SKM-1 treated with dmso at 0.1 percent for 144 hours (cell line): ENCODE measurements at regions not wholly inside any gene's neighbourhood (a gene's known extent, or its start where the extent isn't known, plus 50 kb on each side); places are given as distances from the start of the nearest gene placed in this dataset.

Source experiments
- DNase-seq: peaks from one replicate; lab custom pipeline; 2025; ENCODE audit not compliant: unreplicated experiment; lab: John Stamatoyannopoulos, UW

- DNase-seq, result no peak
These were observed 129.1 kb downstream of the ERMARD start for GRCh38 chr6:169880516-169880915.

GRCh38 chr6:169869301-169869700, 117.9 kb downstream of the ERMARD start:
- no peak for DNase-seq

- no peak for DNase-seq
These were observed 117.0 kb downstream of the ERMARD start for GRCh38 chr6:169868458-169868857.

GRCh38 chr6:169867751-169868191, 116.3 kb downstream of the ERMARD start:
- DNase-seq, result no peak

- no peak for DNase-seq
These were observed 115.5 kb downstream of the ERMARD start for GRCh38 chr6:169866668-169867521.

GRCh38 chr6:169866140-169866534, 114.7 kb downstream of the ERMARD start:
- no peak for DNase-seq

- DNase-seq, result no peak
These were observed 114.1 kb downstream of the ERMARD start for GRCh38 chr6:169865346-169866139.

- DNase-seq, result no peak
These were observed 113.0 kb downstream of the ERMARD start for GRCh38 chr6:169864148-169865020.

GRCh38 chr6:169863710-169864109, 112.3 kb downstream of the ERMARD start:
- DNase-seq, result no peak

- DNase-seq, result no peak
These were observed 111.6 kb downstream of the ERMARD start for GRCh38 chr6:169862892-169863525.

- DNase-seq, result no peak
These were observed 110.8 kb downstream of the ERMARD start for GRCh38 chr6:169862043-169862891.

GRCh38 chr6:169861431-169862042, 110.1 kb downstream of the ERMARD start:
- no peak for DNase-seq

GRCh38 chr6:169859978-169860703, 108.7 kb downstream of the ERMARD start:
- no peak for DNase-seq

GRCh38 chr6:169859401-169859977, 108.1 kb downstream of the ERMARD start:
- DNase-seq, result no peak

- DNase-seq, result no peak
These were observed 107.5 kb downstream of the ERMARD start for GRCh38 chr6:169858935-169859351.

GRCh38 chr6:169858293-169858934, 107.0 kb downstream of the ERMARD start:
- DNase-seq, result no peak

GRCh38 chr6:169857343-169858292, 106.2 kb downstream of the ERMARD start:
- DNase-seq, result no peak
